HG03060 (cell line): ENCODE measurements at regions not wholly inside any gene's neighbourhood (a gene's known extent, or its start where the extent isn't known, plus 50 kb on each side); places are given as distances from the start of the nearest gene placed in this dataset.
"Not testable (repeated sequence)": the region's sequence is repeated elsewhere in the genome, so short reads cannot be mapped to it uniquely, and the experiment has no call there.

Experiments
- ATAC-seq: cut with Tn5 transposase; IDR thresholded peaks from one replicate; pipeline ENCODE4 v1.9.1; 2021; ENCODE audit warnings: low read depth, moderate number of reproducible peaks; ENCODE audit not compliant: unreplicated experiment

- no peak for ATAC-seq
Measured at GRCh38 chr9:87193925-87194868, 246.9 kb upstream of the GAS1 start.

GRCh38 chr9:87195306-87195705 lies 248.0 kb upstream of the GAS1 start:
- ATAC-seq, result no peak

GRCh38 chr9:87197349-87198130 lies 250.2 kb upstream of the GAS1 start:
- no peak for ATAC-seq

GRCh38 chr9:87198716-87199115 lies 251.4 kb upstream of the GAS1 start:
- ATAC-seq, result no peak

- ATAC-seq, result no peak
Measured at GRCh38 chr9:87199278-87199677, 252.0 kb upstream of the GAS1 start.

GRCh38 chr9:87199782-87200181 lies 252.5 kb upstream of the GAS1 start:
- ATAC-seq, result no peak

- ATAC-seq, result no peak
Measured at GRCh38 chr9:87201351-87201751, 254.0 kb upstream of the GAS1 start.

GRCh38 chr9:87206064-87206661 lies 258.9 kb upstream of the GAS1 start:
- ATAC-seq, result no peak

- ATAC-seq, result not testable (repeated sequence)
Measured at GRCh38 chr9:87210658-87211057, 263.4 kb upstream of the GAS1 start.

GRCh38 chr9:87211669-87212068 lies 264.4 kb upstream of the GAS1 start:
- ATAC-seq, result no peak

- ATAC-seq, result no peak
Measured at GRCh38 chr9:87212605-87213021, 265.3 kb upstream of the GAS1 start.

GRCh38 chr9:87213948-87214347 lies 266.6 kb upstream of the GAS1 start:
- no peak for ATAC-seq

GRCh38 chr9:87214991-87215390 lies 267.7 kb upstream of the GAS1 start:
- ATAC-seq, result no peak

- ATAC-seq, result no peak
Measured at GRCh38 chr9:87216036-87216435, 268.7 kb upstream of the GAS1 start.

GRCh38 chr9:87216897-87217455 lies 269.7 kb upstream of the GAS1 start:
- no peak for ATAC-seq

- ATAC-seq, result no peak
Measured at GRCh38 chr9:87223392-87224246, 274.0 kb upstream of the DAPK1 start.

GRCh38 chr9:87226896-87227295 lies 270.8 kb upstream of the DAPK1 start:
- no peak for ATAC-seq

GRCh38 chr9:87227456-87227855 lies 270.2 kb upstream of the DAPK1 start:
- no peak for ATAC-seq

- ATAC-seq, result no peak
Measured at GRCh38 chr9:87229108-87229507, 268.6 kb upstream of the DAPK1 start.

- ATAC-seq, result no peak
Measured at GRCh38 chr9:87233431-87233830, 264.2 kb upstream of the DAPK1 start.
